Stimulated activated CD8-positive, alpha-beta memory T cell treated with anti-CD3 and anti-CD28 coated beads, Interleukin-7, amount 100 ng/mL, for 4 hours (primary cell): ENCODE measurements at regions not wholly inside any gene's neighbourhood (a gene's known extent, or its start where the extent isn't known, plus 50 kb on each side); places are given as distances from the start of the nearest gene placed in this dataset.
"Not testable (repeated sequence)": the region's sequence is repeated elsewhere in the genome, so short reads cannot be mapped to it uniquely, and the experiment has no call there.

ENCODE experiments used
- DNase-seq, 2 donors: peaks; one replicate each; pipeline ENCODE4 v3.0.0-alpha.2; 2020; ENCODE audit warnings: low read depth in 2 of 2

GRCh38 chr20:25987928-25988560, 291.4 kb upstream of the ZNF337 start:
- not testable (repeated sequence) for DNase-seq

DNA sequence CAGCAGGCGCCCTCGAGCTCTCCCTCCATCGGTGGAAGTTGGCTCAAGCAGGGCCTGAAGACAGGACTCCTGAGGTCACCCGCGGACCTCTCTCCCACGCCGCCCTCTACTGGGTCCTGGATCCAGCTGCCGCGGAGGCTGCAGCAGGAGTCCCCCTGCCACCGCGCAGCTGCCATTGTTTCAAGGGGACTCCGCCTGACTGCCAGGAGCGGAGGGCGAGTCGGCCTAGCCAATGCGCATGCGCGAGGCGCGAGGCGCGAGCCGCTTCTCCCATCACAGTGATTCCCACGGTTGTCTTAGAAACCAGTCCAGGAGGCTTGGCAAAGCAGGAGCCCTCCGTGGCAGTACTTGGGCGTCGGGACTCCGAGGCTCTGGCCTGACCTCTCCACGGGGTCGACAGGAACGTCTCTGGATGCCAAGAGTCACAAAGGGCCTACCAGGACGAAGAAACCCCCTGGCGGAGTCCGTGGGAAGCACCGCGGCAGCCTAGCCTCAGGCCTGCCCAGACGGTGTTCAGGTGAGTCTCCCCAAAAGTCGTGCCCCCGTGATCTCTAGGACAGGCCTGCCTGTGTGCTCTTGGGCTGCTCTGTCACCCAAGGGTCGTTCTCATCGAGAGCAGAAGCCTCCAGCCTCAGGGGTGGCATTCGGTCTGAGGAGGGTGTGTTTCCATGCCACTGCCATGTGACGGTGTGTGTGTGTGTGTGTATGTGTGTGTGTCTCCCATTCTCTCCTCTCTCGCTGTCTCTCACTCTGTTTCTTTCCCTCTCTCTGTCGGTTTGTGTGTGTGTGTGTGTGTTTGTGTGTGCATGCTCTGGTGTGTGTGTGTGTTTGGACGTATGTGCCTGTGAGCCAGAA, 290.6 kb upstream of the ZNF337 start:
- DNase-seq, result peak; percentile 18 to 40

DNA sequence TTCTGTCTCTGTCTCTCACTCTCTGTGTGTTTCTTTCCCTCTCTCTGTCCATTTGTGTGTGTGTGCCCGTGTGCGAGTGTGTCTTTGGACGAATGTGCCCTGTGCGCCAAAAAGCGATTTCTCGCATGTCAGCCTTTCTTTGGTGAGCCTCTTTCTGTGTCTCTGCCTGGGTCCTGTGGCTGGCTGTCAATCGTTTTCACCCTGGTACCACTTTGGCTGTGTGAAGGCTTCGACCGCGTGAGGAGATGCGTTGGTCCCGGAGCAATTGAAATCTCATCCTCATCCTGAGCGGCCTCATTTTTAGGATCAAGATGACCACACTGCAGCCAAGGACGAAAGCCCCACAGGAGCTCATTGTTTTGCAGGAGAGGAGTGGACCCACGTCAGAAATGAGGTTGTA, 288.9 kb upstream of the ZNF337 start:
- no peak for DNase-seq

DNA sequence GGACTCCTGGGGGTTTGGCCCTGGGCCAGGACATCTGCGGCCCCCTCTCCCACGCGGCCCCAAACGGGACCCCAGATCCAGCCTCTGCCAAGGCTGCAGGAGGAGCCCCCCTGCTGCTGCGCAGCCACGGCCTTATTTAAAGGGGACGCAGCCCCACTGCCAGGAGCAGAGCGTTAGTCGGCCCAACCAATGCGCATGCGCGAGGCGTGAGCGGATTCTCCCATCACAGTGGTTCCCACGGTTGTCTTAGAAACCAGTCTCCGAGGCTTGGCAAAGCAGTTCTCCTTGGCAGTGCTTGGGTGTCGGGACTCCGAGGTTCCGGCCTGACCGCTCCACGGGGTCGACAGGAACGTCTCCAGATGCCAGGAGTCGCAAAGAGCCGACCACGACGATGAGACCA, 288.3 kb upstream of the ZNF337 start:
- peak; percentile 20 to 23 for DNase-seq

GRCh38 chr20:25982701-25983100, 286.0 kb upstream of the ZNF337 start:
- not testable (repeated sequence) for DNase-seq

- not testable (repeated sequence) for DNase-seq
Observed at GRCh38 chr20:25978450-25979190, 282.0 kb upstream of the ZNF337 start.

DNA sequence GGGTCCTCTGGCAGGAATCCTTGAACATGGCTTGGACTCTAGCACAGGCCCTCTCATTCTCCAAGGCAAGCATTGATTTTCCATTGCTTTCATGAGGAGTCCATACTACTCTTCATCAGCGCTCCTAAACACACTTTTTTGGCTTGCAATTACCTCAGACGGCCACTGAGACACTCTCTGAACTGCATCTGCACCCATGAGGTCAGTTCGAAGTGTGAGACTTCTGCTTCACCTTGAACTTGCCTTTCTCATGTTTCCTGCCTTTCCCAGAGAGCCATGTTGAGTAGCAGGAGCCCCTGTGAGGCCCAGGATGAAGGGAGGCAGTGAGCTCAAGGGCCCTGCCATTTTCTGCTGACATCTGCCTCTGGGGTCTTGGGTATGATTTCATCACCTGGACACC, 279.2 kb upstream of the ZNF337 start:
- not testable (repeated sequence) for DNase-seq

GRCh38 chr20:25965203-25965602, 268.6 kb upstream of the ZNF337 start:
- DNase-seq, result not testable (repeated sequence)

GRCh38 chr20:25953876-25954275, 257.2 kb upstream of the ZNF337 start:
- DNase-seq, result not testable (repeated sequence)

DNA sequence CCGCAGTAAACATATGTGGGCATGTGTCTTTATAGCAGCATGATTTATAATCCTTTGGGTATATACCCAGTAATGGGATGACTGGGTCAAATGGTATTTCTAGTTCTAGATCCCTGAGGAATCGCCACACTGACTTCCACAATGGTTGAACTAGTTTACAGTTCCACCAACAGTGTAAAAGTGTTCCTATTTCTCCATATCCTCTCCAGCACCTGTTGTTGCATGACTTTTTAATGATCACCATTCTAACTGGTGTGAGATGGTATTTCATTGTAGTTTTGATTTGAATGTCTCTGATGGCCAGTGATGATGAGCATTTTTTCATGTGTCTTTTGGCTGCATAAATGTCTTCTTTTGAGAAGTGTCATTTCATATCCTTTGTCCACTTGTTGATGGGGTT, 238.6 kb upstream of the ZNF337 start:
- DNase-seq, result not testable (repeated sequence)

GRCh38 chr20:25932806-25933205, 236.2 kb upstream of the ZNF337 start:
- DNase-seq, result not testable (repeated sequence)

DNA sequence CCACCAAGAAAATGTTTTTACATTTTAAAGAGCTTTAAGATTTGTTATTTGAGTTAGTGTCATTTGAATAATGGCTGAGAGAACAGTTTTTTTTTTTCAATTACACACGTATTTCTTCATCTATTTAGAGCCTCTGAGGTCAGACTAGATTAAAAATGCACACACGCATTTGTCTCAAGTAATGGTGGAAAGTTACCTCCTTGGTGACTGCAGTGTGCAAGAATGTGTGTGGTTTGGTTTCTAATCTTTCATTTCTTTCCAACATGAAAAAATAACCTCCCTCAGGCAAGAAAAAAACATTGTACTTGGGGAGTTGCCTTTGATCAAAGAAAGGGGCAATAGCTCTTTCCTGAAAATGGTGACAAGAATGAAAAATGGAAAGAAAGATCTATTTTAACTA, 235.5 kb upstream of the ZNF337 start:
- DNase-seq, result not testable (repeated sequence)

GRCh38 chr20:25902321-25902720, 205.7 kb upstream of the ZNF337 start:
- DNase-seq, result not testable (repeated sequence)

- not testable (repeated sequence) for DNase-seq
Observed at GRCh38 chr20:25898663-25899062, 202.0 kb upstream of the ZNF337 start.

DNA sequence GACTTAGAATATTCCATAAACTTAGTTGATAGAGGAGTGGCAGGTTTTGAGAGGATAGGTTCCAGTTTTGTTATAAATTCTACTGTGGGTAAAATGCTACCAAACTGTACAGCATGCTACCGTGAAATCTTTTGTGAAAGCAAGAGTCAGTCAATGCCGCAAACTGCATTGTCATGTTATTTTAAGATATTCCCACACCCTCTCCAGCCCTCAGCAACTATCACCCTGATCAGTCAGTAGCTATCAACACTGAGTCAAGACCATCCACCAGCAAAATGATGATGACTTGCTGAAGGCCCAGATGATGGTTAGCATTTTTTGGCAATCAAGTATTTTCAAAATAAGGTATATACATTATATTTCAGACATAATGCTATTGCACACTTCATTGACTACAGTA, 182.4 kb upstream of the ZNF337 start:
- not testable (repeated sequence) for DNase-seq

DNA sequence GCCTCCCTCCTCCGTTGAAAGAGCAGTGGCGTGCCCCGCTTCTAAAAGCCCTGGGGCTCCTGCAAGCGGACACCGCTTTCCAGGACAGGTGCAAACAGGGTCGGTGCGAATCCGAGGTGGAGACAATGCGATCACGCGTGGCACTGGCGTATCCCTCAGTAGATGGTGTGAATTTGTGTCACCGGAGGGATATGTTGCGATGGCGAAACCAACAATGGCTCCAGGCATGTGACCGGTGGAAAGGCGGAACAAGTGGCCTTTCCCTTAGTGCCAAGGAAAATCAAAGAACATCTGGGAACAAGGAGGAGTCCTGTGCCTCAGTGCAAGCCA, 172.0 kb upstream of the ZNF337 start:
- DNase-seq, result not testable (repeated sequence)

DNA sequence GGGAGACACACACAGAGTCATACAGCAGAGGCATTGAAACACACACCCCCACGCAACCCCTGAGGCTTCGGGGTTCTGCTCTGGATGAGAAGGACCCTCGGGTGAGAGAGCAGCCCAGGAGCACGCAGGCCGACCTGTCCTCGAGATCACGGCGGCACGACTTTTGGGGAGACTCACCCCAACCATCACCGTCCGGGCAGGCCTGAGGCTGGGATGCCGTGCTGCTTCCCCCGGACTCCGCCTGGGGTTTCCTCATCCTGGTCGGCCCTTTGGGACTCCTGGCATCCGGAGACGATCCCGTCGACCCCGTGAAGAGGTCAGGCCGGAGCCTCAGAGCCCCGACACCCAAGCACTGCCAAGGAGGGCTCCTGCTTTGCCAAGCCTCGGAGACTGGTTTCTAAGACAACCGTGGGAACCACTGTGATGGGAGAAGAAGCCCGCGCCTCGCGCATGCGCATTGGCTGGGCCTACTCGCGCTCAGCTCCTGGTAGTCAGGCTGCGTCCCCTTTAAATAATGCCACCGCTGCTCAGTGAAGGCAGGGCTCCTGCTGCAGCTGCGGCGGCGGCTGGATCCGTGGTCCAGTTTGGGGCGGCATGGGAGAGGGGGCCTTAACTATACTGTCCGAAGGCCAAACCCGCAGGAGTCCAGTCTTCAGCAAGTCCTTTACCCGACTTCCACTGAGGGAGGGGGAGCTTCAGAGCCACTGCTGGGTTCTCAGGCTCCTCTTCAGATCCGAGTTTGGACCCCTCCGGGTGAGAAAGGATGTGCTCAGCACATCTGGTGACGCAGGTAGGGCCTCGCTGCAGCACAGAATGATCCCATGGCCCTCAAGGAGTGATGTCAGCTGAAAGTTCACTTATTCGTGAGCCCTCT, 171.4 kb upstream of the ZNF337 start:
- peak; percentile 39 to 45 for DNase-seq

DNA sequence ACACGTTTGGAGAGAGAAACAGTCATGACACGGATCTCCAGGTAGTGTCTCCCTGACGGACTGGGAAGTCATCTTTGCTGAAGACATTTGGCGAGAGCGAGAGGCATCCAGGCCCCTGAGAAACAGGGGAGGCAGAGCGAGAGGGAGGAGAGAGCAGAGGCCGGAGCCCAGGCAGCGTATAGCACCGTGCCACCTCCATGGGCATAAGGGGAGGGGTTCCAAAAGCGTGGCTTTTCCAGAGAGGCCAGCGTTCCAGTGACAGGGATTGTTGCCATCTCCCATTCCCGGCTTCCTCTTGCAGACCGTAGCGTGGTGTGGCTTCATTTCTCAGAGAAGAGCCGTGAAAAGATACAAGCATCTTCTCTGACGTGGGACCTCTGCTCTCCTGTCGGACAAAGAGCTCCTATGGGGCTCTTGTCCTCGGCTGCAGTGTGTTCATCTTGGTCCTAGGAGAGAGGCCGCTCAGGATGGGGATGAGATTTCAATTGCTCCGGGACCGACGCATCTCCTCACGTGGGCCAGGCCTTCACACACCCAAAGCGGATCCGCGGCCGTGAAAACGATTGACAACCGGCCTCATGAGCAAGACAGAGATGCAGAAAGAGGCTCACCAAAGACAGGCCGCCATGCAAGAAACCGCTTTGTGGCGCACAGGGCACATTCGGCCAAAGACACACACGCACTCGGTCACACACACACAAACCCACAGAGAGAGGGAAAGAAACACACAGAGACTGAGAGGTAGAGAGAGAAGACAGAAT, 170.5 kb upstream of the ZNF337 start:
- not testable (repeated sequence) for DNase-seq

DNA sequence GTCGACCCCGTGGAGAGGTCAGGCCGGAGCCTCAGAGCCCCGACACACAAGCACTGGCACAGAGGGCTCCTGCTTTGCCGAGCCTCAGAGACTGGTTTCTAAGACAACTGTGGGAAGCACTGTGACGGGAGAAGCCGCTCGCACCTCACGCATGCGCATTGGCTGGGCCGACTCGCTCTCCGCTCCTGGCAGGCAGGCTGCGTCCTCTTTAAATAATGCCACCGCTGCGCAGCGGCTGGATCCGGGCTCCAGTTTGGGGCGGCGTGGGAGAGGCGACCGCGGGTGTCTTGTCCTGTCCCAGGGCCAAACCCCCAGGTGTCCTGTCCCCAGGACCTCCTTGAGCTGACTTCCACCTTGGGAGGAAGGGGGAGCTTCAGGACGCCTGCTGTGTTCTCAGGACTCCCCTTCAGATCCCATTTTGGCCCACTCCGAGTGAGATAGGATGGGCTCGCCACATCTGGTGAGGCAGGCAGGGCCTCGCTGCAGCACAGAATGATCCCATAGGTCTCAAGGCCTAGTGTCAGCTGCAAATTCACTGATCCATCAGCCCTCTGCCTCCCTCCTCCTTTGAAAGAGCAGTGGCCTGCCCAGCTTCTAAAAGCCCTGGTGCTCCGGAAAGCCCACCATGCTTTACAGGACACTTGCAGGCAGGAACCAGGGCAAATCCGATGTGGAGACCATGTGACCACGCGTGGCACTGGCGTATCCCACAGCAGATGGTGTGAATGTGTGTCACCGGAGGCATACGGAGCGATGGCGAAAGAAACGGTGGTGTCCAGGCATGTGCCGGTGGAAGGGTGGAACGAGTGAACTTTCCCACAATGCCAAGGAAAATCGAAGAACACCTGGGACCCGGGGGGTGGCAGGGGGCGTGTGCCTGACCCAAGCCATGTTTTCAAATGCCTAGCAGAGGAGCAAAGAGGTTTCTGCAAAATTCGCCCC, 169.3 kb upstream of the ZNF337 start:
- peak; percentile 46 to 52 for DNase-seq
